Myocyte (in vitro differentiated cells): ENCODE measurements at regions not wholly inside any gene's neighbourhood (a gene's known extent, or its start where the extent isn't known, plus 50 kb on each side); places are given as distances from the start of the nearest gene placed in this dataset.
"Not testable (repeated sequence)": the region's sequence is repeated elsewhere in the genome, so short reads cannot be mapped to it uniquely, and the experiment has no call there.

Experiments used
- DNase-seq: peaks from one replicate; pipeline ENCODE4 v3.0.0-alpha.2; 2012; ENCODE audit warnings: low read depth

DNA sequence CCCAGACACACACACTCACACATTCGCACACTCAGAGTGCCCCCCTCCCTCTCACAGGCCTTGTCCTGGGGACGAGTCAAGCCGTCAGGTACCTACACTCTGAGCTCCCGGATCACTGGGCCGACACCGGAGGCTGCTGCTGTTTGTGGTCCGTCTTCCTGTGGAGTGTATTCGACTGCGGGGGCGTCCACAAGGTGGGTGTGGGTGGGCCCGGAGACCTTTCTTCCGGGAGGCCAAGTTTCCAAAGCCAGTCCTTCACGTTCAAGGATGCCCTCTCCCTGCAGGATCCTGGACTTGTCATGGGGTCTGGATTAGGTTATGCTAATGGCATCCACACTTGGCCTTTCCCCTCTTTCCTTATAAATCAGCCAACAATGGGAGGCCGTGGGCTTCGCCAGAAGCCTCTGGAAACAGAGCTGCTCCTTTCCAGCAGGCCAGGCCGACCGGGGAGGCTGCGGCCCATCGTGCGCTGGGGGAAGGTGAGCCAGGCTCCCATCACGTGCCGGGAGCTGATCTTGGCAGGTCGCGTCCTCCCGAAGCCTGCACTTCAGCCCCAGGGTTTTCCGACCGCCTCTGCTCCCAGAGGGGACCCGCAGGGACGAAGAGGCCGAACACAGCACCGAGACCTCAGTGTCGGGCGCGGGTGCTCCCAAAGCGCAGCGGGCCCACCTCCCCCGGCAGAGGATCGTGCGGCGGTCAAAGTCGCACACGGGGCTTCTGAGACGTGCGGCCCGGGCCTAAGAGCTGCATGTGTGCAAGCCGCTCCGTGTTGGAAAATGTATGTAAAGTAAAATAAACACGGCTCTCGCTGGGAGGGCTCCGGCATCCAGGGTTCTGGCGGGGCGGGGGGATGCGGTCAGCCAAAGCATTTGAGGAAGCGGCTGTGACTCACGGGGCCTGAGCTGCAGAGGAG, 196.5 kb upstream of the ZNF469 start:
- not testable (repeated sequence) for DNase-seq

DNA sequence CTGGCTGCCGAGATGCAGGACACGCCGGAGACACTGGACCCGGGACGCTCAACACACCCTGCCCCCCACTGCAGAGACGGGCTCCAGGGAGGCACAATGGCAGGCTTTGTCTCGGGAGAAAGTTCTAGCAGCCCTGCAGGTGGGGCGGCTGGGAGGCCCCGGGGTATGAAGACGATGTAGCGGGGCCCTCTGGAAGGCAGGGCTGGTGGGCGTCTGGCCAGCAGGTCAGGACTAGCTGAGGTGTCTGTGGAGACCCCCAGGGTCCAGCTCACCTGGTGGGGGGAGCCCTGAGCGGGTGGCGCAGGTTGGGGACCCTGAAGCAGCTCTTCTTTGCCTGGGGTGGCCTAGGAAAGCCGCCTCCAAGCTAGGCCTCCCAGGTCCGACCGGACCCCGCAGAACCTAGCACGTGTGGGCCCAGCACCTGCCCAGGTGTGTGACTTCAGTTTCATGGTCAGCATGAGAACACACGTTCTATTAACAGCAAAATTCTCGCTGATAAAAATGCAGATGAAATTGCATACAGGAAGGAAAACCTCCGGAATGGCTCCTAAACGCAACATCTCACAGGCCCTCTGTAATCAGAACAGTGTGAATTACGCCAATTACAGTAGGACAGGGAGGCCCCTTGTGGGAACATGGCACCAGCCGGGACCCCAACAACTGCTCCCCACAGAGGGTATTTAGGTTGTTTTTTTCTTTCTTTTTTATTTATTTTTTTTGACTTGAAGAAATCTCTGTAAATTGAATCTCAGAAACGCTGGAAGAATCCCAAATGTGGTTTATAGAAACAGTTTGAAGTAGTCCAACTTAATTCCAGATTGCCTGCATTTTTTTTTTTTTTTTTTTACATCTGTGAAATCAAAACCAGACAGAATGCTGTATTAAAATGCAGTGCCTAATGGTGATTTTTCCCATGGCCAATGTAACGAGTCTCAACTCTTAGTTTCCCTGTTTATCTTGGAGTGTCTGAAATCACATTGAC, 195.6 kb upstream of the ZNF469 start:
- DNase-seq = not testable (repeated sequence)

DNA sequence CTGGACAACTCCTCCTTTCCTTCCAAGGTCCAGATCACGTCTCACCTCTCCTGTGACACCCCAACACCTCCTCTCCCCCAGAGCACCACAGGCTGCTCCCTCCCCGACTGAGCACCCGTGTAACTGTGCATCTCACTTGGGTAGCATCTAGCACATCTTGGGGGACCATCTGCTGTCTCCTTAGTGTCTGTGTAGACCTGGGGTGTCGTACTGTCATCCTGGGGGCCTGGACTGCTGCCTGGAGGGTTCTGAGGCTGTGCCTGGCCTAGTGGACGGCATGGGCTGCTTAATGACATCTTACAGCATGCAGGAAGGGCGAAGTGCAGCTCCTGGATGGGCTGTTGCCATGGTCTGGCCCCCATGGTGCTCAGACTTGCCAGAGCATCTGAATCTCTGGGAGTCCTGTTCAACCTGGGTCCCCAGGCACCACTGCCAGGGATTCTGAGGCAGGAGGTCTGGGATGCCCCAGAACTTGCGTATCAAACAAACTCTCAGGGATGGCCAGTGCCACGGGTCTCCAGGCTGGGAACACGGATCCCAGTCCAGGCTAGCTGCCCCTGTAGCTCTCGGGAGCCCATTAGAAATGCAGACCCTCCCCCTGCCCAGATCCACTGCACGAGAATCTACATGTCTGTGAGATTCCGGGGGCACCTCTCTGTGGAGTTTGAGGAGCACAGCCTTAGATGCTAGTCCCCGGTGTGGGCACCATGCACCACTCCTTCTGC, 194.4 kb upstream of the ZNF469 start:
- DNase-seq = not testable (repeated sequence)

DNA sequence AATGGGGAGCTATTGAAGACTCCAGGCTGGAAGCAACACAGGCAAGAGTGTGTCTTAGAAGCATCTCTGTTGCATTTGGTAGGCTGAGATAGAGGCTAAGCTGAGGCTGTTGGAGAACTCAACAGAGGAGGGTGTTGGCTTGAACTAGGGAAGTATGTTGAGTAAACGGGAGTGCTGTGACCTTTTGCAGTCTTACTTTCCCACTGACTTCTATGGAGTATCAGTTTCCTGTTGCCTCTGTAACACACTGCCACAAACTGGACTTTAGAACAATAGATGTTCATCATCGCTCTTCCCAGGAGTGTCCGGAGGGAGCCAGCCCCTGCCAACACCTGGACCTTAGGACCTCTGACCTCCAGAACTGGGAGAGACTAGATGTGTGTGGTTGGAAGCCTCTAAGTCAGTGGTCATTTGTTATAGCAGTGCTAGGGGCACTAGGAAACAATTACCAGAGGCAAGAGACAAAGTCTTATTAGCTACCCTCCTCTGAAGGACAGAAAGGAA, 192.1 kb upstream of the ZNF469 start:
- not testable (repeated sequence) for DNase-seq

DNA sequence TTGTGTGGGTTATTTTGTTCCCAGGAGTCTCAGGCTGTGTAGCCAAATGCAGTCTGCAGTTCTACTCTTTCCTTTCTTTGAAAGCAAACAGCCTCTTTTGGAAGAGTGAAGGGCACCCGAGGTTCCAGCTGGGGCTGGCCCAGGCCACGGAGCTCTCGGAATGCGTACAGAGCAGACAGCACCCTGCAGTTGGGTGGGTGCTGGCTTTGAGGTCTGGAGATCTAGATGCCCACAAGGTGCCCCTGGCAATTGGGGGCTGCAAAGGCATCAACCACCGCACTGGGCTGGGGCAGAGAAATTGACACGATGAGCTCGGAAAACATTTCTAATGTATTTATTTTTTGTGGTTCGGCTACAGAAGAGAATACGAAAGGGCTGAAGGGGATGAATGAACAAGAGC, 191.6 kb upstream of the ZNF469 start:
- not testable (repeated sequence) for DNase-seq

DNA sequence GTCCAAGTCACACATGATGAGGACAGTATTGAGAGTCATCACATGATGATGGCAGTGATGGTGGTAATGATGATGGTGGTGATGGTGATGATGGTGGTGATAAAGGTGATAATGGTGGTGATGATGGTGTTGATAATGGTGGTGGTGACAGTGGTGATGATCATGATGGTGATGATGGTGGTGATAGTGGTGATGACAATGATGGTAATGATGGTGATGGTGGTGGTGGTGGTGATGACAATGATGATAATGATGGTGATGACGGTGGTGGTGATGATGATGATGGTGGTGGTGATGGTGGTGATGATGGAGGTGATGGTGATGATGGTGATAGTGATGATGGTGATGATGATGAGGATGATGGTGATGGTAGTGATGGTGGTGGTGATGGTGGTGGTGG, 190.2 kb upstream of the ZNF469 start:
- no peak for DNase-seq

DNA sequence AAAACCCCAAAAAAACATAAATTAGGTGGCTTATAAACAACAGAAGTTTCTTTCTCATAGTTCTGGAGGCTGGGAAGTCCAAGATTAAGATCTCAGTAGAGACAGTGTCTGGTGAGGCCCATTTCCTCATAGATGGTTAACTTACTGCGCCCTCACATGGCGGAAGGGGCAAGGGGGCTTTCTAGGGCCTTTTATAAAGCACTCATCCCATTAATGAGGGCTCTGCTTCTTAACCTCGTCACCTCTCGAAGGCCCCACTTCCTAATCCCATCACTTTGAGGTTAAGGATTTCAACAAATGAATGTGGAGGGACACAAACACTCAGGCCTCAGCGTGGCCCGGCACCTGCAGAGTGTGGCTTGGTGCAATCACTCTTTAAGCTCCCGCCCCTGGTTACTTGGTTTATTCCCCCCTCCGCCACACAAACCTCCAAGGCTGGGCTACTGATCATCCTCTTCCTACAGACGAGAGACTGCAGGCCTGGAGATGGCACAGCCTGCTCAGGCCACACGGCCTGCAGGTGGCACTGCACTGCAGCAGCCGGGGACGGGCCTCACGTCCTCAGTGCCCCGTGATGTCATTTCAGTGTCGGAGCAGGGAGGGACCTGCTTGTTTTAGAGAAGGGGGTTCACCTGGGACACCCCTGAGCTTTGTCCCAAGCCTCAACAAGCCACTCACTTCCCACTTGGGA, 188.9 kb upstream of the ZNF469 start:
- DNase-seq = peak; percentile 74

DNA sequence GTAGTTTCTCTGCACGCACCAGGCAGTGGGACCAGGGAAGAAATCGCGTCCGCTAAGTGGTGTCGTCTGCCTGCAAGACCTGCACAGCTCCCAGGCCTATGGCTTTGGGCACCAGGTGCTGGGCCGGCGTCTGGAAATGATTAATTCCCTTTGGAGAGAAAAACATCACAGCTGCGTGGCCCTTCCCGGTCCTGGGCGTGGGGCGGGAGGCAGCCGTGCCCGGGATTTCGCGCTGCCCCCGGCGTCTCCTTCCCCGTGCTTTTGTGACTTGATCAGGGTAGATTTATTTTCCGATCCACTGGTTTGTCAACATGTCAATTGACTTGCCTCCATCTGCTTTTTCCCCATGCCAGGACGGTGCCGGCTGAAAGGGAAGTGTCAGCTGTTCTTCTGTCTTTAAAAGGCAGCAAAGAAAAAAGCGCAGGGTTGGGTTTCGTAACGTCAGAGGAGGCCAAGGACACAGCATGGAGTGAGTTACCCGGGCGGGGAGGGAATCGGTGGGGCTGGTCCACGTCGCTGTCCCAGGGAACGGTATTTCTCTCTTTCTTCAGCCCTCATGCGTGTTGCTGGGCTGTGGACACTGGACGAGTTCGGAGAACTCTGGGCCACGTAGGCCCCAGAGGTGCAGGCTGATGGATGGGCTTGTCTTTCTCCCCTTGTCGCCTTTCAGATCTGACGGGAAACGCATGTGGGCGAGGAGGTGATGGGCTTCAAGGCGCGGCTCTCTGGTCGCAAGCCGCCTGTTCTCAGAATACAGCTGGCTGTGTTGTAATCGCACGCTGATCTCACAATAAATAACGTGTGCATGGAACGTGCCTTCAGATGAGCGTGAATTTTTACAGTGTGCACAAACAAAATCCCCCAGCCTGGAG, 188.1 kb upstream of the ZNF469 start:
- peak; percentile 90 for DNase-seq

DNA sequence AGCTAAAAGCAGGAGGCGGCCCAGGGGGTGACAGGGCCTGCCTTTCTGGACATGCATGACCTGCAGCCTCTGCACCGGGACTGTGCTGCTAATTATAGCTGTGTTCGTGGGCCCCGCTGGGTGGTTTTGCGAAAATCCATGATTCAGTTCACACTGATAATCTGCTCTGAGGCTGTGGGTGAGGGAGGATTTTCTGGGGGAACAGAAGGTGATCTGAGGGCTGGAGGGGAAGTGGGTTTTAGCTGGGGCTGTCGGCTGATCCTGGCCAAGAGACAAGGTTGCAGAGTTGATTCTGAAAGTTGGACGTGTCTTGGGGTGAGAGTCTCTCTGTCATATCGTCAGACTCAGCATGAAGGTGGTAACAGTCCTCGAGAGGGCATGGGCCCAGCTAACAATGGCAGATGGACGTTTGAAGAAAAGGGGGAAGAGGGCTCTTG, 187.5 kb upstream of the ZNF469 start:
- no peak for DNase-seq

DNA sequence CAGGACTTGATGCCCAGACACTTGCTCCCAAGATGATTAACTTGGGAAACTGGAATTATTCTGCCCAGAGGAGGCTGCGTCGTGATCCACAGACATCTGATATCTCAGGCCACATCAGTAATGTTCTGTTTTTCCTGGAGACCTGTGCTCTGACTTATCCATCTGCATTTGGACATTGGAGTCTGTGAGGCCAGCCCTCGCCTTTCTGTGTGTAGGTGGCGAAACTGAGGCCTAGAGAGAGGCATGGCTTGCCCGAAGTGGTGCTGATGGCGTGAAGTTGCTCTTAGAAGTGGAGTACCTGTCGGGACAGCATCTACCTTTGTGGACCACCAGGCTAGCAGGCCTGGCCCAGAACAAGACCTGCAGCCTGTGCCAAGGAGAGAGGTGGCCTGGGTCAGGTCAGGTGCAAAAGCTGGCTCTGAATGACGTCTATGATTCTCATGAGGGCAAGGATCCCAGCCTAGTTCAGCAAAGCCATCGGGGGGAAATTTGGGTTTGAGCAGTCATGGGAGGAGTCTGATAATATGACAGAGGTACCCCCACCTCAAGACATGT, 186.8 kb upstream of the ZNF469 start:
- no peak for DNase-seq

DNA sequence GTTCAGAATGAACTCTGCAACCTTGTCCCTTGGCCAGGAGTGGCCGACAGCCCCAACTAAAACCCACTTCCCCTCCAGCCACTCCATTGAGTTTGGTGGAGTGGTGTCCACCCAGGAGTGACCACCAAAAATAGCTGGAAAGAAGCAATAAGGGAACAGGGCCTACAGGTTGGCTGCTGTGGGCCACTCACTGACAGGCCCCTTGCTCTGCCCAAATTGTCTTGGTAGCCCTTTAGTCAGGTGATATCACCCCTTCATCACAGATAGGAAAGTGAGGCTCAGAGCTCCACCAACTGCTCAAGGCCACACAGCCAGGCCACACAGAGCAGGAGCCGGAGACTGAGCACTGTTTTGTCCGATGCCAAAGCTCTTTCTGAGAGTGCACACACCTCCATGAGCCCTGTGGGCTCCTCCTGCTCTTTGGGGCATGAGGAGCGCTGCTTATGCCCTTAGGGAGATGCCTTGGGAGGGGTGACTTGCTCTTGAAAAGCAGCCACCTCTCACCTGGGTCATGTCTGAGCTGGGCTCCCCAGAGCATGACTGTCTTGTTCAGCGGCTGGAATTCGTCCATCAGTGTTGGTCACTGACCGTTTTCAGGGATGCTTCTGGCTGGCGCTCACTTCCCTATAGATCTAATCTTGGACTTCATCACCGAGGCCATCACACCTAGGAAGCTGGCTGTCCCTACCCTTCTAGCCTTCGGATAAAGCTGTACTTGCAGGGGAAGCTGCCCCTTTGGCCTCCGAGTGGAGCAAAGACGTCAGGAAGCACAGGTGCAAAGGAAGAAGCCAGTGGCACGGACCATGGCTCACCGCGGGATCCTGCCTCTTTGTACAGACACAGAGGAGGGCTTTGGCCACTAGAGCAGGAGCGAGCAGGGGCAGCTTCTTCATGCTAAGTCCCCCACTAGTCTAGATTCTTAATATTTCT, 186.0 kb upstream of the ZNF469 start:
- no peak for DNase-seq

DNA sequence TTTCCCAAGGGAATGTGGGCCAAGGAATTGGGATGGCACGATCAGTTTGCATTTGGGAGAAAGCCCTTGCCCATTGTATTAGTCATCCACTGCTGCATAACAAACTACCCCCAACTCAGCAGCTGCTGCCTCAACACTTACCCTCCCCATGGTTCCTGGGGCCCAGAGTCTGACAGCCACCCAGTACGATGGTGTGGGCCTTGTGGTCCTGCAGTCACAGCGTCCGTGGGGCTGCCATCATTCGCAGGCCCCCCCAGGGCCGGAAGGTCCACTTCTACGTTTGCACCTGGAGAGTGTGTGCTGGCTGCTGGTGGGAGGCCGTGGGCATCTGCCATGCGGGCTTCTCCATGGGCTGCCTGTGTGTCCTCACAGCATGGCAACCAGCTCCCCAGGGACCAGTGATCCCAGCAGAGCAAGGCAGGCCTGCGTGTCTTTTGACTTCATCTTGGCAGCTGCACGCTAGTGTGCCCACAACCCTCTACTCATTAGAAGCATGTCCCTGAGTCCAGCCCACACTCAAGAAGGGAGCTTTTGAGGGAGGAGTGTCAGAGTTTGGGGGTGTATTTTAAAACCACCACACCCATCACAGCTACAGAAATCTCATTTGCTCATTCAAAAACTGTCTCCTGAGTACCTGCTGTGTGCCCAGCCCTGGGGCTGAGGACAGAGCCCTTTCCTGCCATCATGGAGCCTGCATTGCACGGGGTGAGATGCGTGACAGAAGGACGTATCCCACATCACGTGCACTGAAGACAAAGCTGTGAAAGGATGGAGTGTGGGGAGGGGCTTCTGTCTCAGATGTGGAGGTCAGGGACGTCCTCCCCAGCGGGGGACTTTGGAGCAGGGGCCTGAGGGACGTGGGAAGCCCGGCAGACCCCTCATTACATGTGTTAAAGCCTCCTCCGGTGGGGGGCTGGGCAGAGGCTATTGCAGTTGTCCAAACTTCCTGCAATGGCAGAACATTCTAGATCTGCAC, 185.0 kb upstream of the ZNF469 start:
- DNase-seq = peak; percentile 46

DNA sequence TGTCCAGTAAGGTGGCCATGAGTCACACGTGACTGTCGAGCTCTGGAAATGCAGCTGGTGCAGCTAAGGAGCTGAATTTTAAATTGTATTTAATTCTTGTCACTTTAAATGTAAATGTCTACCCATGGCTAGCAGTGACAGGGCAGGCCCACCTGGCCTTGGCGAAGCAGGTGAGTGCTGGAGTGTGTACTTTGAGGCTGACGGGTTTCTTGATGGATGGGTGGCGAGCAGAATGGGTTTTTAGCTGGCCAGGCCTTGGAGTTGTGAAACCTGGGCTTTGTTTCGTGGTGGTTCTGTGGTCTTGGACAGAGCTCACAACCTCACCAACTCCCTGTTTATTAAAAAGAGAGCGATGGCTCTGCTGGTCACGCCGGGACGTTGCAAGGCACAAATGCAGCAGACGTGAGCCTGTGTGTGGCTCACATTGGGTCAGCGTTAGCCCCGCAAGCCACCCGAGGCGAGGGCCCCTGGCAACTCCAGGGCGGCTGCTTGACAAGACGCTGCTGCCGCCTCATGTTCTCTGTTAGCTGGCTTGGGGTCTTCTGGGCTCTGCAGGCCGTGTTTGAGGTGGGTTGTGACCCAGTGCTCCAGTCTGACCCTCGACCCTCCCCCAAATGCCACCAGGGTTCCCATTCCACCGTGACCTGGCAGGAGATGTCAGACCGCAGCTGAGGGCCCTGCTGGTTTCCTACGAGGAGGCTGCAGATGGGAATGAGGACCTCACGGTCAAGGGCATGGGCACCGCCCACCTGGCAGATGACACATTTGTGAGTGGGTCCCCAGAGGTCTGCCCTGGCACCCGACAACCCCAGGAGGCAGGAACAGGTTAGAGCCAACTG, 184.1 kb upstream of the ZNF469 start:
- not testable (repeated sequence) for DNase-seq

DNA sequence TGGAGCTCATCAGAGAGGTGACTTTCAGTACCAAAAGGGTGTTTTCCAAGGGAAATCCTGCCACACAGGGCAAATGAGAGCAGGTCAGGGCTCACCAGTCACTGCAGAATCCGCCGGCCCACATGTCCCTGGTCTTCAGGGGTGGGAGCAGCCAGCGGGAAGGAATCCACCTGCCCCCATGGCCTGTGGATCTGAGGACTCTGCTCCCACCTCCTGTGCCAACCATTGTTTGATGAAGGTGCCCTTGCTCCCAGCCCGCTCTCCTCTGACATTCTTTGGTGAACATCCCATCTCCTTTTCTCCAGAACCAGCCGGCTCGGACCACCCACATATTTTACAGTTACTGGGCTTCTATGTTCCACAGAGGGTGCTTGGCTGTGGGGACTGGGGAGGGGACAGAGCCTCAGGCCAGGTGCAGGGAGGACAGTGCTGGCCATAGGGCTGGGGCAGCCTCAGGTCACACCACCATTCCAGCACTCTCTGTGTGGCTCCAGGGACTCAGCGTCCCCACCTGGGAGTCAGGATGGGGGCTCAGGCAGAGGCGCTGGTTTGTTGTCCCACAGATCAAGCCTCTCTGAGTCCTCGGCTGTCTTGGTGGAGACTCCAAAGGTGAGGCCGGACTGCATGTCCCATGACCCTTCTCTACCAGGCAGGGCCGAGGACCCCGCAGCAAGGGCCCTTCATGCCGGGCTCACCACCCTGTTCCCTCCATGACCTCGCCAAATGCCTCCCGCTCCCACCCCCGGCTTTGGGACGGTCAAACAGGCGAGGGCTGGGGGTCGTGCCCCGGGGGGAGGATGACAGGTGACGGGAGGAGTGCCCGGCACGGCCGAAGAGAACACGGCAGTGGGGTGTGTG, 183.2 kb upstream of the ZNF469 start:
- DNase-seq = not testable (repeated sequence)
